ENCODE measurements at regions not wholly inside any gene's neighbourhood (a gene's known extent, or its start where the extent isn't known, plus 50 kb on each side); places are given as distances from the start of the nearest gene placed in this dataset.
"Not testable (repeated sequence)": the region's sequence is repeated elsewhere in the genome, so short reads cannot be mapped to it uniquely, and the experiment has no call there.

GRCh38 chr5:108602830-108603229, 144.9 kb upstream of the FER start:
- DNase-seq (ENCODE audit: low read depth in 4 of 4, low spot score in 2 of 4): no peak

GRCh38 chr5:108590799-108591198, 156.9 kb upstream of the FER start:
- DNase-seq (ENCODE audit: low read depth in 4 of 4, low spot score in 2 of 4): no peak

GRCh38 chr5:108588323-108588722, 159.4 kb upstream of the FER start:
- no peak for DNase-seq (ENCODE audit: low read depth in 4 of 4, low spot score in 2 of 4)

- no peak for DNase-seq (ENCODE audit: low read depth in 4 of 4, low spot score in 2 of 4)
Observed at GRCh38 chr5:108587821-108588220, 159.9 kb upstream of the FER start.

- DNase-seq (ENCODE audit: low read depth in 4 of 4, low spot score in 2 of 4): no peak
Observed at GRCh38 chr5:108581026-108581425, 166.7 kb upstream of the FER start.

- DNase-seq (ENCODE audit: low read depth in 4 of 4, low spot score in 2 of 4): no peak
Observed at GRCh38 chr5:108579236-108579635, 168.5 kb upstream of the FER start.

- DNase-seq (ENCODE audit: low read depth in 4 of 4, low spot score in 2 of 4): no peak
Observed at GRCh38 chr5:108578791-108579190, 168.9 kb upstream of the FER start.

- no peak for DNase-seq (ENCODE audit: low read depth in 4 of 4, low spot score in 2 of 4)
Observed at GRCh38 chr5:108567429-108567828, 180.3 kb upstream of the FER start.

- DNase-seq (ENCODE audit: low read depth in 4 of 4, low spot score in 2 of 4): no peak
Observed at GRCh38 chr5:108564441-108564840, 182.5 kb upstream of the FBXL17 start.

- no peak for DNase-seq (ENCODE audit: low read depth in 4 of 4, low spot score in 2 of 4)
Observed at GRCh38 chr5:108562205-108562454, 180.2 kb upstream of the FBXL17 start.

- DNase-seq (ENCODE audit: low read depth in 4 of 4, low spot score in 2 of 4): no peak
Observed at GRCh38 chr5:108561416-108562204, 179.7 kb upstream of the FBXL17 start.

GRCh38 chr5:108560581-108560980, 178.7 kb upstream of the FBXL17 start:
- no peak for DNase-seq (ENCODE audit: low read depth in 4 of 4, low spot score in 2 of 4)

- no peak for DNase-seq (ENCODE audit: low read depth in 4 of 4, low spot score in 2 of 4)
Observed at GRCh38 chr5:108560166-108560565, 178.3 kb upstream of the FBXL17 start.

GRCh38 chr5:108558840-108559239, 176.9 kb upstream of the FBXL17 start:
- not testable (repeated sequence) for DNase-seq (ENCODE audit: low read depth in 4 of 4, low spot score in 2 of 4)

GRCh38 chr5:108558142-108558541, 176.2 kb upstream of the FBXL17 start:
- not testable (repeated sequence) for DNase-seq (ENCODE audit: low read depth in 4 of 4, low spot score in 2 of 4)

- no peak for DNase-seq (ENCODE audit: low read depth in 4 of 4, low spot score in 2 of 4)
Observed at GRCh38 chr5:108557686-108558085, 175.8 kb upstream of the FBXL17 start.

GRCh38 chr5:108556441-108557145, 174.7 kb upstream of the FBXL17 start:
- no peak for DNase-seq (ENCODE audit: low read depth in 4 of 4, low spot score in 2 of 4)

- DNase-seq (ENCODE audit: low read depth in 4 of 4, low spot score in 2 of 4): no peak
Observed at GRCh38 chr5:108548684-108549596, 167.0 kb upstream of the FBXL17 start.

GRCh38 chr5:108546939-108547338, 165.0 kb upstream of the FBXL17 start:
- DNase-seq (ENCODE audit: low read depth in 4 of 4, low spot score in 2 of 4): no peak

GRCh38 chr5:108545301-108545700, 163.4 kb upstream of the FBXL17 start:
- no peak for DNase-seq (ENCODE audit: low read depth in 4 of 4, low spot score in 2 of 4)

- no peak for DNase-seq (ENCODE audit: low read depth in 4 of 4, low spot score in 2 of 4)
Observed at GRCh38 chr5:108543486-108543885, 161.6 kb upstream of the FBXL17 start.

Measured in left renal cortex interstitium (tissue), 4 donors.